ENCODE measurements at regions not wholly inside any gene's neighbourhood (a gene's known extent, or its start where the extent isn't known, plus 50 kb on each side); places are given as distances from the start of the nearest gene placed in this dataset.

- Histone ChIP-seq H3K4me3 (ENCODE audit: insufficient read depth, low read depth, low read length) (no peak overlapping the region), H3K9me3 (ENCODE audit: control insufficient read depth, insufficient read depth, low read length) (no peaks in the 10 kb centered on the region), H2BK5ac (ENCODE audit: low read depth, low read length, poor library complexity, severe bottlenecking) (no peak overlapping the region), H4K8ac (ENCODE audit: low read depth in 2 of 2, low read length in 2 of 2) (no peak overlapping the region), H2BK120ac (ENCODE audit: low read depth, low read length) (no peak overlapping the region), H4K20me1 (ENCODE audit: insufficient read depth, low read length) (no peaks in the 10 kb centered on the region), H3K23ac (ENCODE audit: low read depth, low read length) (no peak overlapping the region), H3K56ac (ENCODE audit: extremely low read depth, insufficient read depth, low read length) (no peak overlapping the region), H3K9ac (ENCODE audit: low read depth, low read length) (no peak overlapping the region), H3K4ac (ENCODE audit: low read depth, low read length) (no peak overlapping the region), H2AFZ (replicated peaks; ENCODE audit: low read length, poor library complexity) (no peak overlapping the region), H2AK9ac (replicated peaks; ENCODE audit: low read depth, low read length, poor library complexity) (no peak overlapping the region), H2BK20ac (ENCODE audit: low read depth, low read length) (no peak overlapping the region), H3K27me3 (ENCODE audit: control insufficient read depth, insufficient read depth, low read length) (peaks cover 11% of the 10 kb centered on the region; the same call in 1 of the 2 replicates), H3K36me3 (ENCODE audit: control insufficient read depth, insufficient read depth, low read length) (no peaks in the 10 kb centered on the region), H4K91ac (ENCODE audit: insufficient read depth, low read depth, low read length) (no peak overlapping the region), H3K27ac (ENCODE audit: insufficient read depth, low read length) (no peak overlapping the region), H3K14ac (replicated peaks; ENCODE audit: low read depth, low read length) (no peak overlapping the region), H4K5ac (ENCODE audit: low read depth, low read length) (no peak overlapping the region), H2BK15ac (ENCODE audit: low read depth, low read length) (no peak overlapping the region), H3K9me1 (ENCODE audit: insufficient read depth, low read length) (no peaks in the 10 kb centered on the region), H3K4me2 (ENCODE audit: low read depth, low read length) (no peak overlapping the region), H3K79me1 (ENCODE audit: low read depth in 1 of 2, low read length in 2 of 2) (no peaks in the 10 kb centered on the region), H3K4me1 (ENCODE audit: control insufficient read depth, insufficient read depth, low read length) (no peaks in the 10 kb centered on the region), H2AK5ac (ENCODE audit: low read depth, low read length) (no peak overlapping the region), H3K18ac (ENCODE audit: low read depth, low read length) (no peak overlapping the region)
- no peak for ATAC-seq (ENCODE audit: low read depth)
- WGBS, 2 experiments (ENCODE audit: extremely low coverage in 2 of 2, insufficient read length in 1 of 2): 100% methylated on average over 1 of the region's 2 CpGs; no CpG with 5 or more reads in 1 of the 2 experiments
- in situ Hi-C loops (cut with MboI; ENCODE audit: low sequenced_read_pairs) (no loop called here), dilution Hi-C loops (cut with HindIII; ENCODE audit: low sequenced_read_pairs, unreplicated experiment) (no loop called here), intact Hi-C loops (cut with micrococcal nuclease) (no loop called here)
- ChIA-PET POLR2A (ENCODE audit: unreplicated experiment) (no interaction called here), CTCF (no interaction called here)
- no peak for DNase-seq
- no peak for TF ChIP-seq CEBPB (IDR thresholded peaks at IDR 0.05; ENCODE audit: low read depth, low read length)
- no peak for TF ChIP-seq RCOR1 (IDR thresholded peaks at IDR 0.05; ENCODE audit: insufficient replicate concordance, low read length)
- no peak for TF ChIP-seq CTCF (conservative IDR thresholded peaks at IDR 0.05; ENCODE audit: low read depth, low read length)
- TF ChIP-seq RFX5 (IDR thresholded peaks at IDR 0.05; ENCODE audit: low read depth, low read length): no peak
- no peak for TF ChIP-seq MAFK (IDR thresholded peaks at IDR 0.05; ENCODE audit: low read depth, low read length)
- TF ChIP-seq RAD21 (IDR thresholded peaks at IDR 0.05; ENCODE audit: low read length): no peak
- no peak for TF ChIP-seq BHLHE40 (IDR thresholded peaks at IDR 0.05; ENCODE audit: low read depth, low read length)
- TF ChIP-seq MXI1 (IDR thresholded peaks at IDR 0.05; ENCODE audit: borderline replicate concordance, low read depth, low read length): no peak
- no TSS peak for BruUV-seq (replicated peaks)
Observed at GRCh38 chr11:95549301-95549700, 240.3 kb downstream of the FAM76B start.

Measured in IMR-90 (cell line).